GM18951 (cell line): ENCODE measurements at regions not wholly inside any gene's neighbourhood (a gene's known extent, or its start where the extent isn't known, plus 50 kb on each side); places are given as distances from the start of the nearest gene placed in this dataset.

Experiments used
- POLR2A ChIP-seq: IDR thresholded peaks from 4 replicates; pipeline ENCODE4 v1.6.1; 2011; ENCODE audit warnings: mild to moderate bottlenecking; ENCODE audit not compliant: insufficient read length, insufficient read depth; ENCODE audit errors: extremely low read depth
- in situ Hi-C: fragments of 300-500 bp; cut with MboI; formaldehyde crosslinking; loops from one replicate; pipeline ENCODE4 v1.12.0; 2022; ENCODE audit warnings: low sequenced_read_pairs, mixed read lengths, inconsistent platforms; ENCODE audit not compliant: unreplicated experiment

- TF ChIP-seq POLR2A = no peak
- in situ Hi-C loops = no loop called here
Measured at GRCh38 chr13:99131410-99131809, 69.2 kb upstream of the UBAC2 start.

- in situ Hi-C loops = no loop called here
- no peak for TF ChIP-seq POLR2A
Measured at GRCh38 chr13:99132295-99132835, 68.3 kb upstream of the UBAC2 start.

DNA sequence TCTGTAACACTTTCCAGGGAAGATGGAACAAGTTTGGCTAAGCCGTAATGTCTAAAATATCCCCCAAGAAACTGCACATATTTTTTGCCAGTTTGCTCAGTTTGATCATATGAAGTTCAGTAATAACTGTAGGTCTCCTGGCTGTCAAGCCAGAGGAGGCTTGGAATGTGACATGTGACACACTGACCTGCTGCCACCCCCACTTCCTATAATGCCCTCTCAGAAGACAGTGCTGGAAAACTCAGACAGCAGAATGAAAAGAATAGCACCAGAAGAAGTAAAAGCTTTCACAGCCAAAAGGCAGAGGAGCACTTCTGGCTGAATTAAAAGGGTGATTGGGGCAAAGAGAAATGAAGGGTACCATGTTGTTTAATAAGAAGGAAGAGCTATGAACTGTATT lies 67.4 kb upstream of the UBAC2 start:
- in situ Hi-C loops = no loop called here
- no peak for TF ChIP-seq POLR2A

DNA sequence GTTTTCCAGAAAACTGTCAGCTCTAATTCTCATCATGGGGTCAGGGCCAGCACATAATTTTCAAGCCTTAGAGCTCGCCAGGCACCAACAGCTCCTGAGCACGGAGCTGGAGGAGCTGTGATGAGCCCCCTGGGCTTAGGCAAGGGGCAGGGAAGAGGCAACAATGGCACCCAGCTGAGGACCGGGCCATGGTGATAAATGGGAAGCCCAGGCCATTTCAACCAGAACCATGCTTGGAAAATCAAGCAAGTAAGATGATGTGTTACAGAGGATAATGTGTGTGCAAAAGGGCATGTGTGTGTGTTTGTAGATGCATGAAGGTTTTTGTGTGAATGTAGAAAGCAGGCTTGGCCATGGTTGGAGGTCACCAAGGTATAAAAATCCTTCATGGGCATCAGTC lies 66.8 kb upstream of the UBAC2 start:
- TF ChIP-seq POLR2A = no peak
- in situ Hi-C loops = no loop called here

DNA sequence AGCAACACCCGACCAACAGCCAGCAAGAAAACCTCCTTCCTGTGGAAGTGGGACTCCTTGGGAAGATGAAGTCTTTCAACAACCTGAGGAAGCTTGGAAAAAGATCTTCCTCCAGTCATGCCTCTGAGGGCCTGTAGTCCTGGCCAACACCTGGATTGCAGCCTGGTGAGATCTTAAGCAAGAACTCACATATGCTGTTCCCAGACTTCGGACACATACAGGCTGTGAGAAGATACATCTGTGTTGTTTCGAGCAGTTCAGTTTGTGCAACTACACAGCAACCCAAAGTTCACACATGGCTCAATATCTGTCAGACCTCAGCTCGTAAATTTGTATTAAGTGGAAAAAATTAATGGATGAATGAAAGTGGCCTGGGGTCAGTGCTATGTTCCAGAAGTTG lies 65.1 kb upstream of the UBAC2 start:
- no peak for TF ChIP-seq POLR2A
- in situ Hi-C loops = no loop called here

DNA sequence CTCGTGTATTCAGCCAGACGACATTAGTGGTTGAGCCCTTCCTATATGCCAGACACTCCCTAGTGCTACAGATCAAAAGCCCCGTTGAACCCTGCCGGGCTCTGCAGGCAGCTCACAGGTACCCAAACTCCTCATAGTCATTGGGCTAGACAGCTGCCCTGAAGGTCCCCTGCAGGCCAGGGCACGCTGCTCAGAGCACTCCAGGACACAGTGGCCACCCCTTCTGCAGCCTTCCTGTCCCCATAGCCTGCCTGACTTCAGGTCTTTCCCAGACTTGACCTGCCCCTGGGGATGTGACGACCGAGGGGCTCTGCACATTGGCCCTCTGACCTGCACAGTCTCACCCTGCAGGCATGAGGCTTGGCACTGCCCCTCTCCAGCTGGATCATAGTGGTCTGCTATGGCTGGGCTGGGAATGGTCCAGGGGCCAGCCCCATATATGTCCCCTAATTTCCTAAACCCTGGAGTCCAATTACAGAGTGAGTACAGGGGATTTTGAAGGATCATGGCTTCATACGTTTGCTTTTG lies 64.2 kb upstream of the UBAC2 start:
- no peak for TF ChIP-seq POLR2A
- in situ Hi-C loops = no loop called here

GRCh38 chr13:99140831-99141230 lies 59.8 kb upstream of the UBAC2 start:
- no peak for TF ChIP-seq POLR2A
- in situ Hi-C loops = no loop called here

DNA sequence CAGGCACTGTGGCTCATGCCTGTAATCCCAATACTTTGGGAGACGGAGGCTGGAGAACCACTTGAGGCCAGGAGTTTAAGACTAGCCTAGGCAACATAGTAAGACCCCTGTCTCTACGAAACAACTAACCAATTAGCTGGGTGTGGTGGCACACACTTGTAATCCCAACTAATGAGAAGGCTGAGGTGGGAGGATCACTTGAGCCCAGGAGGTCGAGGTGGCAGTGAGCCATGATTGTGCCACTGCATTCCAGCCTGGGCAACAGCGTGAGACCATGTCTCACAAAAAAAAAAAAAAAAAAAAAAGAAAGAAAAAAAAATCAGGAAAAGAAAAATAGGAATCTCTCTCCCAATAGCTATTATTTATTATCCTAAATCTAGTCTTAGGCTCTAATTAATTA lies 56.8 kb upstream of the UBAC2 start:
- in situ Hi-C loops = no loop called here
- TF ChIP-seq POLR2A = no peak

GRCh38 chr13:99144306-99144705 lies 56.3 kb upstream of the UBAC2 start:
- no peak for TF ChIP-seq POLR2A
- in situ Hi-C loops = no loop called here

GRCh38 chr13:99145461-99145860 lies 55.2 kb upstream of the UBAC2 start:
- TF ChIP-seq POLR2A = no peak
- in situ Hi-C loops = no loop called here

- in situ Hi-C loops = no loop called here
- no peak for TF ChIP-seq POLR2A
Measured at GRCh38 chr13:99150575-99151361, 49.9 kb upstream of the UBAC2 start.
